ENCODE measurements at regions not wholly inside any gene's neighbourhood (a gene's known extent, or its start where the extent isn't known, plus 50 kb on each side); places are given as distances from the start of the nearest gene placed in this dataset.

GRCh38 chr3:109210501-109210900 lies 74.0 kb downstream of the C3orf85 start:
- DNase-seq (ENCODE audit: low read depth): no peak

- DNase-seq (ENCODE audit: low read depth): no peak
Observed at GRCh38 chr3:109211941-109212340, 75.4 kb downstream of the C3orf85 start.

- no peak for DNase-seq (ENCODE audit: low read depth)
Observed at GRCh38 chr3:109213321-109213720, 76.8 kb downstream of the C3orf85 start.

GRCh38 chr3:109224333-109224732 lies 87.8 kb downstream of the C3orf85 start:
- DNase-seq (ENCODE audit: low read depth): peak; percentile 42

GRCh38 chr3:109225516-109225915 lies 89.0 kb downstream of the C3orf85 start:
- DNase-seq (ENCODE audit: low read depth): no peak

GRCh38 chr3:109228391-109229080 lies 87.8 kb downstream of the DPPA2 start:
- DNase-seq (ENCODE audit: low read depth): no peak

GRCh38 chr3:109229174-109229847 lies 87.0 kb downstream of the DPPA2 start:
- DNase-seq (ENCODE audit: low read depth): no peak

- no peak for DNase-seq (ENCODE audit: low read depth)
Observed at GRCh38 chr3:109234300-109234699, 82.0 kb downstream of the DPPA2 start.

GRCh38 chr3:109241459-109242186 lies 74.7 kb downstream of the DPPA2 start:
- no peak for DNase-seq (ENCODE audit: low read depth)

GRCh38 chr3:109242187-109242523 lies 74.2 kb downstream of the DPPA2 start:
- DNase-seq (ENCODE audit: low read depth): no peak

Data from ELR (cell line).